GM18867 (cell line): ENCODE measurements at regions not wholly inside any gene's neighbourhood (a gene's known extent, or its start where the extent isn't known, plus 50 kb on each side); places are given as distances from the start of the nearest gene placed in this dataset.
"Not testable (repeated sequence)": the region's sequence is repeated elsewhere in the genome, so short reads cannot be mapped to it uniquely, and the experiment has no call there.

Experiments used
- ATAC-seq: cut with Tn5 transposase; IDR thresholded peaks from one replicate; pipeline ENCODE4 v1.9.1; 2021; ENCODE audit warnings: mild to moderate bottlenecking, moderate library complexity; ENCODE audit not compliant: unreplicated experiment

GRCh38 chr15:26129852-26130251 lies 266.7 kb upstream of the ATP10A start:
- ATAC-seq: no peak

GRCh38 chr15:26128611-26129140 lies 265.5 kb upstream of the ATP10A start:
- no peak for ATAC-seq

- no peak for ATAC-seq
Observed at GRCh38 chr15:26126819-26127387, 263.8 kb upstream of the ATP10A start.

GRCh38 chr15:26126070-26126469 lies 262.9 kb upstream of the ATP10A start:
- no peak for ATAC-seq

- no peak for ATAC-seq
Observed at GRCh38 chr15:26125664-26126063, 262.5 kb upstream of the ATP10A start.

GRCh38 chr15:26119322-26119721 lies 256.2 kb upstream of the ATP10A start:
- no peak for ATAC-seq

- no peak for ATAC-seq
Observed at GRCh38 chr15:26115229-26115943, 252.3 kb upstream of the ATP10A start.

GRCh38 chr15:26114128-26114527 lies 251.0 kb upstream of the ATP10A start:
- not testable (repeated sequence) for ATAC-seq

- ATAC-seq: no peak
Observed at GRCh38 chr15:26113296-26113695, 250.2 kb upstream of the ATP10A start.

- no peak for ATAC-seq
Observed at GRCh38 chr15:26109203-26109602, 246.1 kb upstream of the ATP10A start.

- ATAC-seq: no peak
Observed at GRCh38 chr15:26106556-26106955, 243.4 kb upstream of the ATP10A start.

GRCh38 chr15:26103002-26103404 lies 239.9 kb upstream of the ATP10A start:
- no peak for ATAC-seq

GRCh38 chr15:26102365-26102764 lies 239.2 kb upstream of the ATP10A start:
- ATAC-seq: no peak

- no peak for ATAC-seq
Observed at GRCh38 chr15:26101443-26101842, 238.3 kb upstream of the ATP10A start.

GRCh38 chr15:26098801-26099200 lies 235.7 kb upstream of the ATP10A start:
- ATAC-seq: no peak

GRCh38 chr15:26097216-26097615 lies 234.1 kb upstream of the ATP10A start:
- ATAC-seq: no peak

GRCh38 chr15:26096581-26096980 lies 233.5 kb upstream of the ATP10A start:
- no peak for ATAC-seq

GRCh38 chr15:26095710-26096330 lies 232.7 kb upstream of the ATP10A start:
- ATAC-seq: no peak

- no peak for ATAC-seq
Observed at GRCh38 chr15:26091184-26091583, 228.1 kb upstream of the ATP10A start.

- no peak for ATAC-seq
Observed at GRCh38 chr15:26087881-26088280, 224.8 kb upstream of the ATP10A start.

GRCh38 chr15:26087395-26087794 lies 224.3 kb upstream of the ATP10A start:
- ATAC-seq: no peak

GRCh38 chr15:26084771-26085170 lies 221.6 kb upstream of the ATP10A start:
- no peak for ATAC-seq
